ENCODE measurements at regions not wholly inside any gene's neighbourhood (a gene's known extent, or its start where the extent isn't known, plus 50 kb on each side); places are given as distances from the start of the nearest gene placed in this dataset.

GRCh38 chr1:106584676-106585075 lies 471.8 kb upstream of the PRMT6 start:
- DNase-seq (ENCODE audit: insufficient read length, low spot score), result no peak
- FAIRE-seq, result no peak
- TF ChIP-seq PAX5 (IDR thresholded peaks at IDR 0.05; ENCODE audit: insufficient read depth, low read length, severe bottlenecking), result no peak
- TF ChIP-seq SPI1 (IDR thresholded peaks at IDR 0.05; ENCODE audit: low read depth, low read length), result no peak
- no peak for TF ChIP-seq POU2F2 (IDR thresholded peaks at IDR 0.05; ENCODE audit: low read depth, low read length)

DNA sequence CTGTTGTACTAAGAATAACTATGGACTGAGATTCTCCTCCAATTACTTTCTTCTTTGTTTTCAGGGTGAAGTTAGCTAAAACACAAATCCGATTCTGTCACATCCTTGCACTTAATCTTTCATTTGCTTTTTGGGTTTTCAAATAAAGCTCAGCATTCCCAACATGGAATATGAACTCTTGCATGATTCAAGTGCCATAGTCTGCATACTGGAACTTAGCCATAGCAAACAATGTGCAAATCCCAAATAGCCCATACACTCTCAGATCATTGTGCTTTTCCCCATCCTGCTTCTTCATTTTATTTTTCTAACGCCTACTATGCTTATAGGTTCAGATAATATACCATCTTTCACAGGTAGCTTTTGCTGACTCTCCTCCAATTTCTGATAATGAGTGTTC lies 455.8 kb upstream of the PRMT6 start:
- FAIRE-seq, result no peak
- no peak for DNase-seq (ENCODE audit: insufficient read length, low spot score)
- TF ChIP-seq SPI1 (IDR thresholded peaks at IDR 0.05; ENCODE audit: low read depth, low read length) (no peak), TAF1 (IDR thresholded peaks at IDR 0.05; ENCODE audit: low read depth, low read length) (no peak), POU2F2 (IDR thresholded peaks at IDR 0.05; ENCODE audit: low read depth, low read length) (no peak)

DNA sequence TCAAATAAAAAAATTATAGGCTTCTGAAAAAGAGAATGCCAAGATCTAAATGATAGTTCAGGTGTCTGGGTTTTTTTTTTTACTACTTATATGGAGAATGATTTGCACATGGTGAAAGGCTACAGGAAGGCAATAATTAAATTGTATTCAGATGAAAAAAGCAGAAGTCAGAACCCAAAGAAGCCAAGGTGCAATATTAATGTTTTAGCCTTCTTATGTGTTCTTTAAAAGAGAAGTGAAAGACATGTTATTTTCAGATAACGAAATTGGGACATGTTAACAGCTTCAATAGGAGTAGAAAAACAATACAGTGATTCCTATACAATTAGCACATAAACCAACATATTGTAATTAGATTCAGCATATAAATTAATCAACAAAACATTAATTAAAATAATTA lies 452.9 kb upstream of the PRMT6 start:
- TF ChIP-seq SPI1 (IDR thresholded peaks at IDR 0.05; ENCODE audit: low read depth, low read length) (peak; percentile 57), POU2F2 (IDR thresholded peaks at IDR 0.05; ENCODE audit: low read depth, low read length) (no peak)
- no peak for FAIRE-seq
- DNase-seq (ENCODE audit: insufficient read length, low spot score), result no peak

GRCh38 chr1:106608841-106609240 lies 447.6 kb upstream of the PRMT6 start:
- no peak for FAIRE-seq
- no peak for TF ChIP-seq SPI1 (IDR thresholded peaks at IDR 0.05; ENCODE audit: low read depth, low read length)
- no peak for DNase-seq (ENCODE audit: insufficient read length, low spot score)

DNA sequence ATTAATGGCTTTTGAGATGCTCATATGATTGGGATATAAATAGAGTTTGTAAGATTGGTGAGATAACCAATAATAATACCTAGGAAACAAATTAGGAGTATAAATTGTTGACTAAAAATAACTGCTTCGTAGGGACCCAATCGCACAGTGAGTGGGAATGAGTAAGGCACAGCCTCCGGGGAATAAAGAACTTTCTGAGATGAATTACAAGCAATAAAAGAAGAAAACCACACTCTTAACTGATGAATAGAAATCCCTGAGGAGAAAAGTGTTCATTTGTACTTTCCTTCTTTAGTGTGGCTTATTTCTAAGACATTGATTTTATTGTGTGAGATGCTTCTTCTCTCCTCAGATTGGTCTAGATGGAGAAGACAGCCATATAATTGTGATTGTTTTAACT lies 443.4 kb upstream of the PRMT6 start:
- no peak for TF ChIP-seq POLR2A (IDR thresholded peaks at IDR 0.05; ENCODE audit: low read depth, low read length)
- TF ChIP-seq POU2F2 (IDR thresholded peaks at IDR 0.05; ENCODE audit: low read depth, low read length), result no peak
- no peak for TF ChIP-seq PAX5 (IDR thresholded peaks at IDR 0.05; ENCODE audit: insufficient read depth, low read length, severe bottlenecking)
- no peak for TF ChIP-seq POLR2AphosphoS5 (IDR thresholded peaks at IDR 0.05; ENCODE audit: low read depth, low read length)
- no peak for TF ChIP-seq SPI1 (IDR thresholded peaks at IDR 0.05; ENCODE audit: low read depth, low read length)
- no peak for TF ChIP-seq TAF1 (IDR thresholded peaks at IDR 0.05; ENCODE audit: low read depth, low read length)
- FAIRE-seq, result no peak
- no peak for DNase-seq (ENCODE audit: insufficient read length, low spot score)

DNA sequence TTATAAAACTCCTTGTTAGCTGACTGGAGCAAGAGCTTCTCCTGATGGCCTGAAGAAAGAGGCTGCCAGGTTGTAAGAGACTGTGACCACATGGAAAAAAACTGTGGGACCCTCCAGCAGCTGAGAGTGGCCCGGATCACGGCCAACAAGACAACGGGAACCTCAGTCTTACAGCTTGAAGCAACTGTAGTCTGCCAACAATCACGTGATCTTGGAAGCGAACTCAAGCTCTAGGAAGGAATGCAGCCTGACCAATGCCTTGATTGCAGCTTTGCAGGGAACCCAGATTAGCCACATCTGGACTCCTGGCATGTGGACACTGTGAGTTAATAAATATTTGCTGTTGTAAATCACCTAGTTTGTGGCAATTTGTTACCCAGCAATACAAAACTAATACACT lies 442.6 kb upstream of the PRMT6 start:
- FAIRE-seq (no peak), DNase-seq (ENCODE audit: insufficient read length, low spot score) (no peak)
- TF ChIP-seq SPI1 (IDR thresholded peaks at IDR 0.05; ENCODE audit: low read depth, low read length) (no peak), PAX5 (IDR thresholded peaks at IDR 0.05; ENCODE audit: insufficient read depth, low read length, severe bottlenecking) (no peak), POLR2AphosphoS5 (IDR thresholded peaks at IDR 0.05; ENCODE audit: low read depth, low read length) (no peak), POU2F2 (IDR thresholded peaks at IDR 0.05; ENCODE audit: low read depth, low read length) (no peak), POLR2A (IDR thresholded peaks at IDR 0.05; ENCODE audit: low read depth, low read length) (no peak), TAF1 (IDR thresholded peaks at IDR 0.05; ENCODE audit: low read depth, low read length) (no peak)

GRCh38 chr1:106615473-106615872 lies 441.0 kb upstream of the PRMT6 start:
- no peak for TF ChIP-seq POLR2AphosphoS5 (IDR thresholded peaks at IDR 0.05; ENCODE audit: low read depth, low read length)
- TF ChIP-seq POU2F2 (IDR thresholded peaks at IDR 0.05; ENCODE audit: low read depth, low read length), result no peak
- TF ChIP-seq POLR2A (IDR thresholded peaks at IDR 0.05; ENCODE audit: low read depth, low read length), result no peak
- no peak for TF ChIP-seq SPI1 (IDR thresholded peaks at IDR 0.05; ENCODE audit: low read depth, low read length)
- no peak for DNase-seq (ENCODE audit: insufficient read length, low spot score)
- FAIRE-seq, result no peak

DNA sequence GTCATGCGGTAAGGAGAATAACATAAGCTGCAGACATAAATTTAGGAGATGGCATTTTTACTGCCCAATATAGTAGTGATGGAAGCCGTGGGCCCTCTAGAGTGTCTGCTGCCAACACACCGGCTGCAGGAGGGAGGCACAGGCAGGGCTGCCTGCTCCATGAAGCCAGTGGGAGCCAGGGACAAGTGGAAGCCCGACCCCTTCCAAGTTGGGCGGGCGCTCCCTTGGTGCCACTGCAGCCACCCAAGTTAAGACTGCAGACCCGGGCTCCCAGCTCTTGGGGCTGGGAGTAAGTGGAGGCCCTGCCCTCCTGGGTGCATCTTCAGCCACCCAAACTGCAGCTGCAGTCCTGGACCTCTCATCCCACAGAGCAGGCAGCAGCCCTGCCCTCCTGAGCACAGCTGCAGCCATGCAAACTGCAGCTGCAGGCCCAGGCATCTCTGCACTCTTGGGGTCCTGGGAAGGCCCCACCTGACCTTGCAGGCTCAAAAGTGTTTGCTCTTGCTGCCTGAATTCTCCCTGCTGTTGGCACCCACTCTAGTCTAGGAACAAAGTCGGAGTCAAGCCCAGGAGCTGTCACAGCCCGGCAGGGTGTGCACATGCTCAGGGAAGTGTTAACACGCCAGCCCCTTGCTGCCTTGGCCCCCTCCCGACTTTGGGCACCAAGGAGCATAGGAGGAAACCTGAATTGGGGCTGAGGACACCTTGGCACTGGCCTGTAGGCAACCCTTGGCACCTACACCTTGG lies 437.2 kb upstream of the PRMT6 start:
- TF ChIP-seq POU2F2 (IDR thresholded peaks at IDR 0.05; ENCODE audit: low read depth, low read length) (no peak), POLR2A (IDR thresholded peaks at IDR 0.05; ENCODE audit: low read depth, low read length) (no peak), PAX5 (IDR thresholded peaks at IDR 0.05; ENCODE audit: insufficient read depth, low read length, severe bottlenecking) (no peak)
- FAIRE-seq (no peak), DNase-seq (ENCODE audit: insufficient read length, low spot score) (no peak)

DNA sequence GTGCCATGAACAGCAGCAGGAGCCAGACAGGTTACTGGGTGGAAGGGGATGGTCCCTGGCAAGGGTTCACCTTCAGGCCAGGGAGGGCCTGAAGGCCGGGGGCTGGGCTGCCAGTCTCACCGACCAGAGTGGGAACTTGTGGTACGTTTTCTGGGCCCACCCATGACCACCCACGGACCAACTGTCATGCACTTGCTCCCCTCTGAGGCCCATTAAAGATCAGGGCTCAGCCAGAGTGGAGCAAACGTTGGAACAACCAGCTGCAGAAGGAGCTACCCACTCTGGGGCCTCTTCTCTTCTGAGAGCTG lies 436.7 kb upstream of the PRMT6 start:
- no peak for FAIRE-seq
- no peak for DNase-seq (ENCODE audit: insufficient read length, low spot score)
- TF ChIP-seq PAX5 (IDR thresholded peaks at IDR 0.05; ENCODE audit: insufficient read depth, low read length, severe bottlenecking), result no peak
- no peak for TF ChIP-seq TAF1 (IDR thresholded peaks at IDR 0.05; ENCODE audit: low read depth, low read length)
- TF ChIP-seq POLR2AphosphoS5 (IDR thresholded peaks at IDR 0.05; ENCODE audit: low read depth, low read length), result no peak
- no peak for TF ChIP-seq SPI1 (IDR thresholded peaks at IDR 0.05; ENCODE audit: low read depth, low read length)
- no peak for TF ChIP-seq POU2F2 (IDR thresholded peaks at IDR 0.05; ENCODE audit: low read depth, low read length)
- no peak for TF ChIP-seq POLR2A (IDR thresholded peaks at IDR 0.05; ENCODE audit: low read depth, low read length)

GRCh38 chr1:106620521-106620954 lies 435.9 kb upstream of the PRMT6 start:
- TF ChIP-seq SPI1 (IDR thresholded peaks at IDR 0.05; ENCODE audit: low read depth, low read length) (no peak), POLR2AphosphoS5 (IDR thresholded peaks at IDR 0.05; ENCODE audit: low read depth, low read length) (no peak), PAX5 (IDR thresholded peaks at IDR 0.05; ENCODE audit: insufficient read depth, low read length, severe bottlenecking) (no peak), TAF1 (IDR thresholded peaks at IDR 0.05; ENCODE audit: low read depth, low read length) (no peak), POLR2A (IDR thresholded peaks at IDR 0.05; ENCODE audit: low read depth, low read length) (no peak), POU2F2 (IDR thresholded peaks at IDR 0.05; ENCODE audit: low read depth, low read length) (no peak)
- FAIRE-seq, result no peak
- no peak for DNase-seq (ENCODE audit: insufficient read length, low spot score)

- no peak for DNase-seq (ENCODE audit: insufficient read length, low spot score)
- no peak for TF ChIP-seq TAF1 (IDR thresholded peaks at IDR 0.05; ENCODE audit: low read depth, low read length)
- TF ChIP-seq SPI1 (IDR thresholded peaks at IDR 0.05; ENCODE audit: low read depth, low read length), result no peak
- no peak for TF ChIP-seq POLR2AphosphoS5 (IDR thresholded peaks at IDR 0.05; ENCODE audit: low read depth, low read length)
- no peak for TF ChIP-seq POLR2A (IDR thresholded peaks at IDR 0.05; ENCODE audit: low read depth, low read length)
- TF ChIP-seq POU2F2 (IDR thresholded peaks at IDR 0.05; ENCODE audit: low read depth, low read length), result no peak
- TF ChIP-seq PAX5 (IDR thresholded peaks at IDR 0.05; ENCODE audit: insufficient read depth, low read length, severe bottlenecking), result no peak
- no peak for FAIRE-seq
Observed at GRCh38 chr1:106621853-106622252, 434.6 kb upstream of the PRMT6 start.
